Small intestine (tissue), 7 donors: ENCODE measurements at regions not wholly inside any gene's neighbourhood (a gene's known extent, or its start where the extent isn't known, plus 50 kb on each side); places are given as distances from the start of the nearest gene placed in this dataset.

Experiments used
- DNase-seq, 2 donors: peaks; one replicate each; pipeline versions ENCODE4 v3.0.0 to v3.0.0-alpha.2; 2013
- FAIRE-seq: peaks from 2 replicates; lab custom pipeline; 2012; peaks lifted over from hg19 to GRCh38; lab: Jason Lieb, UNC
- H3K27ac ChIP-seq, 3 donors: one replicate each; pipeline ENCODE4 v1.5.1; 2013; ENCODE audit warnings: low read length in 2 of 3, mild to moderate bottlenecking in 2 of 3, control low read depth in 1 of 3, inconsistent platforms in 1 of 3, low read depth in 1 of 3, moderate library complexity in 1 of 3
- H3K27me3 ChIP-seq, 3 donors: one replicate each; pipeline ENCODE4 v1.6.1; 2013; ENCODE audit warnings: low read length in 3 of 3, inconsistent platforms in 1 of 3; ENCODE audit not compliant: control insufficient read depth in 3 of 3, insufficient read depth in 3 of 3
- H3K36me3 ChIP-seq, 3 donors: one replicate each; pipeline ENCODE4 v1.6.1; 2013; ENCODE audit warnings: low read length in 3 of 3, inconsistent platforms in 1 of 3, low read depth in 1 of 3, mild to moderate bottlenecking in 1 of 3, moderate library complexity in 1 of 3; ENCODE audit not compliant: control insufficient read depth in 3 of 3, insufficient read depth in 2 of 3
- H3K4me1 ChIP-seq, 3 donors: one replicate each; pipeline ENCODE4 v1.6.1; 2013; ENCODE audit warnings: low read length in 2 of 3, inconsistent platforms in 1 of 3, low read depth in 1 of 3, mild to moderate bottlenecking in 1 of 3, moderate library complexity in 1 of 3; ENCODE audit not compliant: control insufficient read depth in 3 of 3, insufficient read depth in 2 of 3
- H3K4me3 ChIP-seq, 3 donors: one replicate each; pipeline ENCODE4 v1.5.1; 2013; ENCODE audit warnings: low read length in 3 of 3, control low read depth in 1 of 3, inconsistent platforms in 1 of 3, low read depth in 1 of 3, mild to moderate bottlenecking in 1 of 3, moderate library complexity in 1 of 3
- H3K9me3 ChIP-seq, 2 donors: one replicate each; pipeline ENCODE4 v1.6.1; 2013; ENCODE audit warnings: low read depth in 1 of 2, low read length in 1 of 2; ENCODE audit not compliant: control insufficient read depth in 2 of 2, insufficient read depth in 1 of 2
- WGBS, 3 donors: extraction: QIAGEN DNeasy Blood & Tissue Kit; methylation state at CpG; one replicate each; pipeline ENCODE4 v1.1.7; 2013; 5-methylcytosine and 5-hydroxymethylcytosine counted together
- donor health status: healthy with polysubstance abuse.
- donor health status: control.
- donor health status: control.
- donor health status: Bipolar disorder and iron deficiency.
- donor health status: healthy.

GRCh38 chr2:104340162-104340561 is 513.8 kb upstream of the POU3F3 start:
- 86 to 87% (median 86%) methylated on average over 4 of the region's 4 CpGs for WGBS, 3 donors
- no peaks in the 10 kb centered on the region for H3K9me3 ChIP-seq
- FAIRE-seq, result no peak
- H3K4me3 ChIP-seq, result no peak overlapping the region
- no peaks in the 10 kb centered on the region for H3K27me3 ChIP-seq
- H3K36me3 ChIP-seq, result no peaks in the 10 kb centered on the region
- DNase-seq, result no peak
- no peak overlapping the region for H3K27ac ChIP-seq
- no peaks in the 10 kb centered on the region for H3K4me1 ChIP-seq

GRCh38 chr2:104340879-104341828 is 512.8 kb upstream of the POU3F3 start:
- H3K36me3 ChIP-seq, result no peaks in the 10 kb centered on the region
- H3K27me3 ChIP-seq, result no peaks in the 10 kb centered on the region
- FAIRE-seq, result no peak
- H3K4me3 ChIP-seq, result no peak overlapping the region
- H3K9me3 ChIP-seq, result no peaks in the 10 kb centered on the region
- no peak overlapping the region for H3K27ac ChIP-seq
- H3K4me1 ChIP-seq, result no peaks in the 10 kb centered on the region
- no peak for DNase-seq
- 56 to 69% (median 65%) methylated on average over 2 of the region's 2 CpGs for WGBS, 3 donors

- Histone ChIP-seq H3K27ac (no peak overlapping the region), H3K4me3 (no peak overlapping the region), H3K9me3 (no peaks in the 10 kb centered on the region), H3K27me3 (no peaks in the 10 kb centered on the region), H3K4me1 (no peaks in the 10 kb centered on the region), H3K36me3 (no peaks in the 10 kb centered on the region)
- FAIRE-seq (no peak), DNase-seq (no peak)
- WGBS, 3 donors, result 42 to 74% (median 62%) methylated on average over 5 of the region's 5 CpGs
Measured at GRCh38 chr2:104344306-104344705, 509.6 kb upstream of the POU3F3 start.

- 76 to 78% (median 78%) methylated on average over 2 of the region's 2 CpGs for WGBS, 3 donors
- Histone ChIP-seq H3K9me3 (no peaks in the 10 kb centered on the region), H3K4me3 (no peak overlapping the region), H3K36me3 (no peaks in the 10 kb centered on the region), H3K4me1 (no peaks in the 10 kb centered on the region), H3K27me3 (no peaks in the 10 kb centered on the region), H3K27ac (no peak overlapping the region)
- DNase-seq (no peak), FAIRE-seq (no peak)
Measured at GRCh38 chr2:104344985-104345384, 508.9 kb upstream of the POU3F3 start.

- no peaks in the 10 kb centered on the region for H3K36me3 ChIP-seq
- no peak overlapping the region for H3K4me3 ChIP-seq
- no peaks in the 10 kb centered on the region for H3K27me3 ChIP-seq
- FAIRE-seq, result no peak
- 80 to 93% (median 86%) methylated on average over 5 of the region's 5 CpGs for WGBS, 3 donors
- no peak for DNase-seq
- H3K9me3 ChIP-seq, result no peaks in the 10 kb centered on the region
- H3K4me1 ChIP-seq, result no peaks in the 10 kb centered on the region
- H3K27ac ChIP-seq, result no peak overlapping the region
Measured at GRCh38 chr2:104358122-104358521, 495.8 kb upstream of the POU3F3 start.

- no peak overlapping the region for H3K4me3 ChIP-seq
- 47 to 53% (median 48%) methylated on average over 5 of the region's 5 CpGs for WGBS, 3 donors
- FAIRE-seq (no peak), DNase-seq (no peak)
- no peak overlapping the region for H3K27ac ChIP-seq
- H3K27me3 ChIP-seq, result no peaks in the 10 kb centered on the region
- H3K36me3 ChIP-seq, result no peaks in the 10 kb centered on the region
- H3K4me1 ChIP-seq, result no peaks in the 10 kb centered on the region
- no peaks in the 10 kb centered on the region for H3K9me3 ChIP-seq
Measured at GRCh38 chr2:104361414-104361813, 492.5 kb upstream of the POU3F3 start.

GRCh38 chr2:104368089-104368488 is 485.8 kb upstream of the POU3F3 start:
- no peak overlapping the region for H3K27ac ChIP-seq
- H3K4me1 ChIP-seq, result no peaks in the 10 kb centered on the region
- no peaks in the 10 kb centered on the region for H3K36me3 ChIP-seq
- no peak overlapping the region for H3K4me3 ChIP-seq
- 85 to 86% (median 85%) methylated on average over 10 of the region's 10 CpGs for WGBS, 3 donors
- no peaks in the 10 kb centered on the region for H3K27me3 ChIP-seq
- DNase-seq (no peak), FAIRE-seq (no peak)
- no peaks in the 10 kb centered on the region for H3K9me3 ChIP-seq

GRCh38 chr2:104371087-104371781 is 482.7 kb upstream of the POU3F3 start:
- Histone ChIP-seq H3K4me1 (no peaks in the 10 kb centered on the region), H3K27me3 (no peaks in the 10 kb centered on the region), H3K4me3 (no peak overlapping the region), H3K36me3 (no peaks in the 10 kb centered on the region), H3K27ac (no peak overlapping the region), H3K9me3 (no peaks in the 10 kb centered on the region)
- FAIRE-seq, result no peak
- WGBS, 3 donors, result 49 to 60% (median 53%) methylated on average over 5 of the region's 5 CpGs
- DNase-seq, result no peak
